ENCODE measurements at regions not wholly inside any gene's neighbourhood (a gene's known extent, or its start where the extent isn't known, plus 50 kb on each side); places are given as distances from the start of the nearest gene placed in this dataset.

DNA sequence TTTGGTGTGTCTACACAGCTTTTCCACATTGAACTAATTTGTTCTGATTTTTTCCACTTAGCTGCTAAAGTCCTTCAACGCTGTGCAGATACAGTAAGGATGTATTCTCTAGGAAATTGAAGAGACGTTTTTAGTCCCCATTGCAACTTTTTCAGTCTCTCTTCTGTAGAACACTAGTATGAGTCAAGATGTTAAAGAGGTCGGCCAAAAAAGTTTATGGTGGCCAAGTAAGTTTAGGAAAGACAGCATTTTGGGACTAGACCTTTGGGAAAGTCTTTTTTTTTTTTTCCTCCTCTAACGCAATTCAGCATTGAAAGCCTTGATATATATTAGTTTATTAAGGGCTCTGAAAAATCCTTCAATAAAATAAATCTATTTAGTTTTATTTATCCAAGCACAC, 243.5 kb upstream of the FBXL7 start:
- TF ChIP-seq, protein P1, sequence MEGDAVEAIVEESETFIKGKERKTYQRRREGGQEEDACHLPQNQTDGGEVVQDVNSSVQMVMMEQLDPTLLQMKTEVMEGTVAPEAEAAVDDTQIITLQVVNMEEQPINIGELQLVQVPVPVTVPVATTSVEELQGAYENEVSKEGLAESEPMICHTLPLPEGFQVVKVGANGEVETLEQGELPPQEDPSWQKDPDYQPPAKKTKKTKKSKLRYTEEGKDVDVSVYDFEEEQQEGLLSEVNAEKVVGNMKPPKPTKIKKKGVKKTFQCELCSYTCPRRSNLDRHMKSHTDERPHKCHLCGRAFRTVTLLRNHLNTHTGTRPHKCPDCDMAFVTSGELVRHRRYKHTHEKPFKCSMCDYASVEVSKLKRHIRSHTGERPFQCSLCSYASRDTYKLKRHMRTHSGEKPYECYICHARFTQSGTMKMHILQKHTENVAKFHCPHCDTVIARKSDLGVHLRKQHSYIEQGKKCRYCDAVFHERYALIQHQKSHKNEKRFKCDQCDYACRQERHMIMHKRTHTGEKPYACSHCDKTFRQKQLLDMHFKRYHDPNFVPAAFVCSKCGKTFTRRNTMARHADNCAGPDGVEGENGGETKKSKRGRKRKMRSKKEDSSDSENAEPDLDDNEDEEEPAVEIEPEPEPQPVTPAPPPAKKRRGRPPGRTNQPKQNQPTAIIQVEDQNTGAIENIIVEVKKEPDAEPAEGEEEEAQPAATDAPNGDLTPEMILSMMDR (IDR thresholded peaks at IDR 0.05; ENCODE audit: low read depth, low read length, poor library complexity, severe bottlenecking): no peak
- no peak for TF ChIP-seq EZH2phosphoT487 (IDR thresholded peaks at IDR 0.05; ENCODE audit: borderline replicate concordance, low read length)

All from DOHH2 (cell line).